K562 (cell line): ENCODE measurements at regions not wholly inside any gene's neighbourhood (a gene's known extent, or its start where the extent isn't known, plus 50 kb on each side); places are given as distances from the start of the nearest gene placed in this dataset.

Experiments
- CBFA2T3 ChIP-seq: fragments of 450-650 bp; IDR thresholded peaks from 2 replicates; pipeline ENCODE4 v1.6.1; 2017
- DIDO1 ChIP-seq: fragments of 450-650 bp; IDR thresholded peaks from 2 replicates; pipeline ENCODE4 v1.6.1; 2016; ENCODE audit warnings: low read depth, missing biosample characterization, missing genetic modification characterization
- EGR1 ChIP-seq: fragments of 450-650 bp; conservative IDR thresholded peaks from 2 replicates; pipeline ENCODE4 v1.6.1; 2017; ENCODE audit warnings: mild to moderate bottlenecking
- ELK3 ChIP-seq: fragments of 450-650 bp; formaldehyde crosslinking; IDR thresholded peaks from 2 replicates; pipeline ENCODE4 v1.4.0; 2020; ENCODE audit warnings: mild to moderate bottlenecking
- ETS2 ChIP-seq: IDR thresholded peaks from 2 replicates; pipeline ENCODE4 v1.6.1; 2016; ENCODE audit warnings: borderline replicate concordance, missing genetic modification characterization, mild to moderate bottlenecking, moderate library complexity, missing compliant biosample characterization; ENCODE audit not compliant: poor library complexity, severe bottlenecking
- GTF2B ChIP-seq: IDR thresholded peaks from 2 replicates; pipeline ENCODE4 v1.6.1; 2011; ENCODE audit not compliant: insufficient read length; ENCODE audit errors: extremely low read depth
- GTF2F1 ChIP-seq: IDR thresholded peaks from 2 replicates; pipeline ENCODE4 v1.6.1; 2011; ENCODE audit warnings: low read depth, low read length, improper control_type of control experiment
- HIVEP1 ChIP-seq: fragments of 250-450 bp; sonication (Bioruptor Pico); IDR thresholded peaks from 2 replicates; pipeline ENCODE4 v1.4.0; 2020; ENCODE audit warnings: mild to moderate bottlenecking
- KAT8 ChIP-seq: fragments of 450-650 bp; IDR thresholded peaks from 2 replicates; pipeline ENCODE4 v1.6.1; 2016; ENCODE audit warnings: low read depth, mild to moderate bottlenecking
- MBD1 ChIP-seq: fragments of 250-450 bp; sonication (Bioruptor Pico); IDR thresholded peaks from 2 replicates; pipeline ENCODE4 v1.8.0; 2022; ENCODE audit warnings: inconsistent platforms
- MECOM ChIP-seq: fragments of 250-450 bp; sonication (Bioruptor Pico); IDR thresholded peaks from 2 replicates; pipeline ENCODE4 v1.8.0; 2022; ENCODE audit warnings: inconsistent platforms
- MLX ChIP-seq, 2 experiments: fragments of 450-650 bp in 1 of 2; sonication (generic) in 1 of 2; formaldehyde crosslinking; conservative IDR thresholded peaks; 2 replicates each; pipeline versions ENCODE4 v1.4.0 to v1.8.1; 2020 to 2022; ENCODE audit warnings: mild to moderate bottlenecking in 1 of 2, missing genetic modification reagents in 1 of 2
- NCOR1 ChIP-seq: fragments of 450-650 bp; IDR thresholded peaks from 2 replicates; pipeline ENCODE4 v1.6.1; 2016; ENCODE audit warnings: mild to moderate bottlenecking, moderate library complexity
- PHTF2 ChIP-seq: fragments of 250-450 bp; sonication (Bioruptor Pico); IDR thresholded peaks from 2 replicates; pipeline ENCODE4 v1.5.0; 2021; ENCODE audit warnings: mild to moderate bottlenecking
- PPARD ChIP-seq: fragments of 250-450 bp; sonication (Bioruptor Pico); IDR thresholded peaks from 2 replicates; pipeline ENCODE4 v1.8.0; 2022; ENCODE audit warnings: inconsistent platforms, mild to moderate bottlenecking, moderate library complexity
- RFX1 ChIP-seq: fragments of 450-650 bp; IDR thresholded peaks from 2 replicates; pipeline ENCODE4 v1.6.1; 2016; ENCODE audit warnings: mild to moderate bottlenecking, moderate library complexity
- SMARCE1 ChIP-seq: fragments of 450-650 bp; IDR thresholded peaks from 2 replicates; pipeline ENCODE4 v1.7.1; 2016; ENCODE audit warnings: mild to moderate bottlenecking
- TCF3 ChIP-seq: sonication (generic); formaldehyde crosslinking; IDR thresholded peaks from 2 replicates; pipeline ENCODE4 v1.4.0; 2020; ENCODE audit warnings: mild to moderate bottlenecking, missing genetic modification reagents
- ZC3H4 ChIP-seq: sonication (generic); formaldehyde crosslinking; IDR thresholded peaks from 2 replicates; pipeline ENCODE4 v1.9.0; 2021; ENCODE audit warnings: missing genetic modification reagents, borderline replicate concordance
- ZNF445 ChIP-seq: fragments of 250-450 bp; sonication (Bioruptor Pico); IDR thresholded peaks from 2 replicates; pipeline ENCODE4 v1.4.0; 2020; ENCODE audit warnings: low read depth, mild to moderate bottlenecking, moderate library complexity
- ZZZ3 ChIP-seq: fragments of 450-650 bp; IDR thresholded peaks from 2 replicates; pipeline ENCODE4 v1.6.1; 2016; ENCODE audit warnings: antibody characterized with exemption, mild to moderate bottlenecking, moderate library complexity
- TF ChIP-seq, protein P1 (sequence below): fragments of 450-650 bp; IDR thresholded peaks from 2 replicates; pipeline ENCODE4 v1.6.1; 2016; ENCODE audit warnings: antibody characterized with exemption
- TF ChIP-seq, protein P2 (sequence below): sonication (generic); formaldehyde crosslinking; IDR thresholded peaks from 2 replicates; pipeline ENCODE4 v1.8.0; 2022; ENCODE audit warnings: missing genetic modification reagents, mild to moderate bottlenecking, borderline replicate concordance
- TF ChIP-seq, protein P3 (sequence below): fragments of 450-650 bp; IDR thresholded peaks from 2 replicates; pipeline ENCODE4 v1.6.1; 2017; ENCODE audit warnings: mild to moderate bottlenecking, moderate library complexity

- TF ChIP-seq, protein P1, sequence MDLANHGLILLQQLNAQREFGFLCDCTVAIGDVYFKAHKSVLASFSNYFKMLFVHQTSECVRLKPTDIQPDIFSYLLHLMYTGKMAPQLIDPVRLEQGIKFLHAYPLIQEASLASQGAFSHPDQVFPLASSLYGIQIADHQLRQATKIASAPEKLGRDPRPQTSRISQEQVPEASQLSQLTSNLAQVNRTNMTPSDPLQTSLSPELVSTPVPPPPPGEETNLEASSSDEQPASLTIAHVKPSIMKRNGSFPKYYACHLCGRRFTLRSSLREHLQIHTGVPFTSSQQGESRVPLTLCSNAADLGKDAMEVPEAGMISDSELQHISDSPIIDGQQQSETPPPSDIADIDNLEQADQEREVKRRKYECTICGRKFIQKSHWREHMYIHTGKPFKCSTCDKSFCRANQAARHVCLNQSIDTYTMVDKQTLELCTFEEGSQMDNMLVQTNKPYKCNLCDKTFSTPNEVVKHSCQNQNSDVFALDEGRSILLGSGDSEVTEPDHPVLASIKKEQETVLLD = no peak
- TF ChIP-seq TCF3 (CRISPR knock-in tag) (peak; percentile 89), ETS2 (tag) (no peak), HIVEP1 (CRISPR knock-in tag) (no peak), MBD1 (CRISPR knock-in tag) (no peak), ZZZ3 (no peak), PHTF2 (CRISPR knock-in tag) (no peak), PPARD (CRISPR knock-in tag) (no peak), MLX (CRISPR knock-in tag; conservative IDR thresholded peaks at IDR 0.05) (no peak), MECOM (peak; percentile 28; the same call in 1 of the 2 replicates), RFX1 (no peak), SMARCE1 (0 out of 2 replicates have a peak, but pooled peaks have one; percentile 44), NCOR1 (0 out of 2 replicates have a peak, but pooled peaks have one; percentile 6), EGR1 (no peak), KAT8 (no peak), ZNF445 (no peak), ZC3H4 (no peak), ELK3 (CRISPR knock-in tag) (no peak), GTF2B (no peak), CBFA2T3 (peak; percentile 61; the same call in 1 of the 2 replicates), GTF2F1 (no peak), DIDO1 (tag) (no peak)
- TF ChIP-seq, protein P2, sequence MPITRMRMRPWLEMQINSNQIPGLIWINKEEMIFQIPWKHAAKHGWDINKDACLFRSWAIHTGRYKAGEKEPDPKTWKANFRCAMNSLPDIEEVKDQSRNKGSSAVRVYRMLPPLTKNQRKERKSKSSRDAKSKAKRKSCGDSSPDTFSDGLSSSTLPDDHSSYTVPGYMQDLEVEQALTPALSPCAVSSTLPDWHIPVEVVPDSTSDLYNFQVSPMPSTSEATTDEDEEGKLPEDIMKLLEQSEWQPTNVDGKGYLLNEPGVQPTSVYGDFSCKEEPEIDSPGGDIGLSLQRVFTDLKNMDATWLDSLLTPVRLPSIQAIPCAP (CRISPR knock-in tag) = no peak
- TF ChIP-seq, protein P3, sequence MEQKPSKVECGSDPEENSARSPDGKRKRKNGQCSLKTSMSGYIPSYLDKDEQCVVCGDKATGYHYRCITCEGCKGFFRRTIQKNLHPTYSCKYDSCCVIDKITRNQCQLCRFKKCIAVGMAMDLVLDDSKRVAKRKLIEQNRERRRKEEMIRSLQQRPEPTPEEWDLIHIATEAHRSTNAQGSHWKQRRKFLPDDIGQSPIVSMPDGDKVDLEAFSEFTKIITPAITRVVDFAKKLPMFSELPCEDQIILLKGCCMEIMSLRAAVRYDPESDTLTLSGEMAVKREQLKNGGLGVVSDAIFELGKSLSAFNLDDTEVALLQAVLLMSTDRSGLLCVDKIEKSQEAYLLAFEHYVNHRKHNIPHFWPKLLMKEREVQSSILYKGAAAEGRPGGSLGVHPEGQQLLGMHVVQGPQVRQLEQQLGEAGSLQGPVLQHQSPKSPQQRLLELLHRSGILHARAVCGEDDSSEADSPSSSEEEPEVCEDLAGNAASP = no peak
These were observed 193.1 kb downstream of the SIM1 start (continued) for GRCh38 chr6:100271625-100272024.
